ENCODE measurements at regions not wholly inside any gene's neighbourhood (a gene's known extent, or its start where the extent isn't known, plus 50 kb on each side); places are given as distances from the start of the nearest gene placed in this dataset.
A peak's percentile ranks its signal among the peaks of the same experiment; 100 is the strongest.

DNA sequence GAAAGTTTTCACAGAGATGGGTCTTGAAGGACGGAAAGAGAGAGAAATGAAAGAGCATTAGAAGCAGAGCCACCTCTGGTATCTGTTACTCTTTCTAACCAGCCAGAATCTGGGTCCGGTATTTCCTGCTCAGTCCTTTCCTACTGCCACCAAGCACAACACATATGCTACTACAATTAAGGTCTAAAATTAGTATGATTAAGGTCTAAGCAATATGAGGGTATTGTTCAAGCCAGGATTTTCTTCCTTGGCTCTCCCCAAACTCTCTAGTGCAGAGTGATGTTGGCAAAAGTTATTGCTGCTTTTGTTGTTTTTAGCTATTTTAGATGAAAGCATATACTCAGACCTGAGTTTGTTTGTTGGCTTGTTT lies 59.2 kb upstream of the EED start:
- no peak overlapping the region for H3K27ac Mint-ChIP-seq
- TF ChIP-seq, protein P1, sequence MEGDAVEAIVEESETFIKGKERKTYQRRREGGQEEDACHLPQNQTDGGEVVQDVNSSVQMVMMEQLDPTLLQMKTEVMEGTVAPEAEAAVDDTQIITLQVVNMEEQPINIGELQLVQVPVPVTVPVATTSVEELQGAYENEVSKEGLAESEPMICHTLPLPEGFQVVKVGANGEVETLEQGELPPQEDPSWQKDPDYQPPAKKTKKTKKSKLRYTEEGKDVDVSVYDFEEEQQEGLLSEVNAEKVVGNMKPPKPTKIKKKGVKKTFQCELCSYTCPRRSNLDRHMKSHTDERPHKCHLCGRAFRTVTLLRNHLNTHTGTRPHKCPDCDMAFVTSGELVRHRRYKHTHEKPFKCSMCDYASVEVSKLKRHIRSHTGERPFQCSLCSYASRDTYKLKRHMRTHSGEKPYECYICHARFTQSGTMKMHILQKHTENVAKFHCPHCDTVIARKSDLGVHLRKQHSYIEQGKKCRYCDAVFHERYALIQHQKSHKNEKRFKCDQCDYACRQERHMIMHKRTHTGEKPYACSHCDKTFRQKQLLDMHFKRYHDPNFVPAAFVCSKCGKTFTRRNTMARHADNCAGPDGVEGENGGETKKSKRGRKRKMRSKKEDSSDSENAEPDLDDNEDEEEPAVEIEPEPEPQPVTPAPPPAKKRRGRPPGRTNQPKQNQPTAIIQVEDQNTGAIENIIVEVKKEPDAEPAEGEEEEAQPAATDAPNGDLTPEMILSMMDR (IDR thresholded peaks at IDR 0.05), result no peak
- no peak overlapping the region for H3K4me3 Mint-ChIP-seq

DNA sequence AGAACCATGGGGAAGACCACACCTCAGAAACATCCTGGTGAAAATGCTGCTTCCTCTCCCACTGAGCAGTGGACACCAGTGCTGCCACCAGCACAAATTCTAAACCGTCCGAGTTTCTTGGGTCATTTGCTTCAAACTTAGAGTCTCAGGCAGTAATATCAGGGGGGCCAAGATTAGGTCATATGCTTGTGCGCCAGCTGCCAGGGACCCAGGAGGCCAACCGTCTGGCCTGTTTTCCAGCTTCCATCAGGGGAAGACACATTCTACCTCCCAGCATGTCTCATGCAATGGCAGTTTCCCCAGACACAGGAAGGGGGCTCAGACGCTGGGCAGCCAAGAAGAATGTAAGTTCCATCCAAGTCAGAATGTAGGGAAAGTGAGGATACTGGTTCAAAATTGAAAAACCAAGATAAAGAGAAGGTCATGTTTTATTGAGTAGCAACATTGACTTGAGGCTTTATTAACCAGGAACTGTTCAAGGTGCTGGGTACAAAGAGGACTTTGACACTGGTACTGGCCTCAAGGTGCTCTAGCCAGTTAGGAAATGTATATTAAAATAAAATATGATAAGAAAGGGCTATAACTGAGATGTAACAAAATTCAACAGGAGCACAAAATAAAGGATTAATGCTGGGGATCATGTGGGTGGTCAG lies 59.7 kb upstream of the EED start:
- Mint-ChIP-seq H3K9me3 (no peaks in the 10 kb centered on the region), H3K27me3 (ENCODE audit: insufficient read depth) (no peaks in the 10 kb centered on the region), H3K36me3 (ENCODE audit: low read depth) (no peaks in the 10 kb centered on the region), H3K27ac (no peak overlapping the region), H3K4me3 (no peak overlapping the region), H3K4me1 (ENCODE audit: low read depth) (no peaks in the 10 kb centered on the region)
- TF ChIP-seq, protein P1 (IDR thresholded peaks at IDR 0.05), result no peak
- DNase-seq, result no peak

More for the DNA sequence above, 59.2 kb upstream of the EED start:
- no peaks in the 10 kb centered on the region for H3K4me1 Mint-ChIP-seq (ENCODE audit: low read depth)
- no peaks in the 10 kb centered on the region for H3K9me3 Mint-ChIP-seq
- H3K36me3 Mint-ChIP-seq (ENCODE audit: low read depth), result no peaks in the 10 kb centered on the region
- no peaks in the 10 kb centered on the region for H3K27me3 Mint-ChIP-seq (ENCODE audit: insufficient read depth)
- no peak for DNase-seq

DNA sequence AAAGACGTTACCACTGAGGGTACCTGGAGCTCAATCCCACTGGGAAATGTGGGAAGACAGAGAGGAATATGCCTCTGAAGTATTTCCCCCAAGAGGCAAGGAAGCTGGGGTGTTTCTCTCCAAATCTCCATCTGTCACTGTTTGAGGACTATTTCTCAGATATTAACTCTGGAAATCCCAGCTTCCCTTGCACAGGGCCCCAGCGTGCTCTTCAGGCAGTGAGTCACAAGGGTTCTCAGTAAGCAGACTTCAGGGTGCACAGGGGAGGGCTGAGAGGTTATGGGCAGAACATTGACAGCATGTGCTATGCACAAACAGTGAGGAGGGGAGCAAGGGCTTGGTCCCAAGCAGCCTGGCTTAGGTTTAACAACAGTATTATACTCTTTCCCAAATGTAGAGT lies 60.9 kb upstream of the EED start:
- H3K27me3 Mint-ChIP-seq (ENCODE audit: insufficient read depth), result no peaks in the 10 kb centered on the region
- H3K36me3 Mint-ChIP-seq (ENCODE audit: low read depth), result peaks cover 5% of the 10 kb centered on the region; the same call in 1 of the 2 replicates
- peak; percentile 30 for DNase-seq
- peaks cover 10% of the 10 kb centered on the region for H3K4me1 Mint-ChIP-seq (ENCODE audit: low read depth)
- TF ChIP-seq, protein P1 (IDR thresholded peaks at IDR 0.05), result no peak
- H3K27ac Mint-ChIP-seq, result 0 out of 2 replicates have a peak overlapping the region, but pooled peaks have one; percentile 14
- H3K4me3 Mint-ChIP-seq, result no peak overlapping the region
- H3K9me3 Mint-ChIP-seq, result no peaks in the 10 kb centered on the region

DNA sequence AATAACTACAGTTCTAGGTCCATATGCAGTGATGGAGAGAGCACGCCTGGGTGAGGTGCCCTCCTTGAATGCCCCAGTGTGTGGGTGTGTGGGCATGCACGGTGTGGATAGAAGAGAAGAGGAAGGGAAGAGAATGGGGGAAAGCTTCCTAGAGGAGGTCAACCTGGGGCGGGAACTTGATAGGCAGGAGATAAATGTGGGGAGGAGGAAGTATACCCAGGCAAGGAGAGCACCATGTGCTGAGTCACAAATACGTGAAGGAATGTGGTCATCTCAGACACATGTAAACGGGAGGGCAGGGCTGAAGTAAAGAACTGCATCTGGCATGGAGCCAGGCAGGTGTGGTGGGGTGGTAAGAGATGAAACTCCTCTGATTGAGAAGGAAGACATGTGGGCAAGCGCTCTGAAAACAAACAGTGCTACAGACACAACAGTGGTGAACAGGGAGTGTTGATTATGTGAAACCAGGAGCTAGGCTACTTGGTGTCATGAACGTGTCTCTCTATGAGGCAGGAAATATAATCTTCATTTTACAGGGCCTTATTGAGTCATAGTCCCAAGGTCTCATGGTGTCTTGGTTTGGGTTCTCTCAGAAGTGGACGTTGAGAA lies 61.5 kb upstream of the EED start:
- no peaks in the 10 kb centered on the region for H3K27me3 Mint-ChIP-seq (ENCODE audit: insufficient read depth)
- DNase-seq, result no peak
- peaks cover 16% of the 10 kb centered on the region for H3K4me1 Mint-ChIP-seq (ENCODE audit: low read depth)
- peaks cover 5% of the 10 kb centered on the region; the same call in 1 of the 2 replicates for H3K36me3 Mint-ChIP-seq (ENCODE audit: low read depth)
- TF ChIP-seq, protein P1 (IDR thresholded peaks at IDR 0.05), result no peak
- no peak overlapping the region for H3K27ac Mint-ChIP-seq
- no peaks in the 10 kb centered on the region for H3K9me3 Mint-ChIP-seq
- H3K4me3 Mint-ChIP-seq, result no peak overlapping the region

DNA sequence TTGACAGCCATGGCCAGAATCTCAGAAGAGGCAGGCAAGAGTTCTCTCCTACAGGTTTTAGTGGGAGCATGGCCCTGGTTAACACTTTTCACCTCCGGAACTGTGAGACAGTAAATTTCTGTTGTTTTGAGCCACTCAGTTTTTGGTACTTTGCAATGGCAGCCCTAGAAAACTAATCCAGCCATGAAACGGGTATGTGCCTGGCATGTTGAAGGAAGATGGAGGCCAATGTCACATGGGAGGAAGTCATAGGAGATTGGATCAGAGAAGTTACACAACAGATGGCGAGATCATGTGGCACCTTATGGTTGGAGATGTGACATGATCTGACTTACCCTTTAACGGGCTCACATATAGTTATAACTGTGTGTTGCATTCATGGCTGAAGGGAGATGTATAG lies 63.2 kb upstream of the EED start:
- TF ChIP-seq, protein P1 (IDR thresholded peaks at IDR 0.05), result no peak
- no peak for DNase-seq
- Mint-ChIP-seq H3K9me3 (no peaks in the 10 kb centered on the region), H3K4me3 (no peak overlapping the region), H3K27ac (no peak overlapping the region), H3K36me3 (ENCODE audit: low read depth) (peaks cover 5% of the 10 kb centered on the region; the same call in 1 of the 2 replicates), H3K27me3 (ENCODE audit: insufficient read depth) (peaks cover under 1% of the 10 kb centered on the region; the same call in 1 of the 2 replicates), H3K4me1 (ENCODE audit: low read depth) (peaks cover 26% of the 10 kb centered on the region)
